HG02970 (cell line): ENCODE measurements at regions not wholly inside any gene's neighbourhood (a gene's known extent, or its start where the extent isn't known, plus 50 kb on each side); places are given as distances from the start of the nearest gene placed in this dataset.
"Not testable (repeated sequence)": the region's sequence is repeated elsewhere in the genome, so short reads cannot be mapped to it uniquely, and the experiment has no call there.

Experiments
- ATAC-seq: cut with Tn5 transposase; IDR thresholded peaks from one replicate; pipeline ENCODE4 v1.9.1; 2021; ENCODE audit warnings: mild to moderate bottlenecking, moderate library complexity, moderate number of reproducible peaks; ENCODE audit not compliant: unreplicated experiment, low FRiP score

DNA sequence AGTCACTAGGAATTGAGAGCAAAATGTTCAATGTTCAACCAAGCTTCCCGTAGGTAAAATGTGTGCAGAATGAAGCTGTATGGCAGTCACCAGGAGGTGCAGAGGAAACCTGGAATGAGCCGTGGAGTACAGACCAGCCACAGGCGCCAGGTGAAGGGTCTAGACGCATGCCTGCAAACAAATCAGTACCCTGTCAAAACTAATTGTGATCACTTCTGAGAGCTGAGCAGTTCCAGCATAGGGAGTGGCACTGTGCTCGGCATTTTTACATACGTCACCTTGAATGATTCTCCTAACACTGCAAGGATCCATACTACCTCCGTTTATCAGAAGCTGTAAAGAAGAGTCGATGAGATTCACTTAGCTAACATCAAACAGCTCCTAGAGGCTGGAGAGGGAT is 346.1 kb upstream of the ID2 start:
- no peak for ATAC-seq

DNA sequence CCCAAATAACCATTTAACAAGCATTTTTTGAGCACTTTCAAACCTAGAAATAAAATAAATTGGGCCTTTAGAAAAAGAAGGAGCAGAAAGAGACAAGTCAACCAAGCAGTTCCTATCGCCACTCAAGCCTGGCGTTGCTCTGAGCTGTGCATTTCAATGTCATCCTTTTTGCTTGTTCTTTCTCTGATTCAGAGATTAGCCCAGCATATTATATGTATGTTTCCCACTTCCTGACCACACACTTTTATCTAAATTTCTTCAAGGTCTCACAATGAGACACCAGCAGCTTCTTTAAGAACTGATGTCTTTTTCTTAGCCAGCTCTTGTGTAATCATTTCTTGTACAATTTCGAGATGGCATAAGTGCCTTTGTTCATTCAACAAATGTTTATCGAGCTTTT is 344.5 kb upstream of the ID2 start:
- no peak for ATAC-seq

GRCh38 chr2:8342407-8342806 is 339.4 kb upstream of the ID2 start:
- ATAC-seq: no peak

- ATAC-seq: no peak
Observed at GRCh38 chr2:8343031-8343430, 338.8 kb upstream of the ID2 start.

GRCh38 chr2:8344144-8345097 is 337.4 kb upstream of the ID2 start:
- ATAC-seq: no peak

DNA sequence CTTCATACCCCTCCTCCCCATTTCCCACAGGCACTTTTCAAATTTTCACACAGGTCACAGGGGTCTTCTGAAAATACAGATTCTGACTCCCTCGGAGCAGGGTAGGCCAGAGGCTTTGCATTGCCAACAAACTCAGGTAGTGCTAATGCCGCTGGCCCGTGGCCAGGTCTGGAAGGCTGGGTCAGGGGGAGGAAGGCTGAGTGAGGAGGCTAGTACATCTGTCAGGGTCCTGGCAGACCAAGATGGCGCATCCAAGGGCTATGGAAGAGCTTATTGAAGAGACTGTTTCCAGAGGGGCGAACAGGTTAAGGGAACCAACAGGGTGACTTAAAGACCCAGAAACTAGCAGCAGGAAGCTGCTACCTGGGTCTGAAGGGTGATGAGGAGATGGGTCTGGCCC is 336.7 kb upstream of the ID2 start:
- no peak for ATAC-seq

DNA sequence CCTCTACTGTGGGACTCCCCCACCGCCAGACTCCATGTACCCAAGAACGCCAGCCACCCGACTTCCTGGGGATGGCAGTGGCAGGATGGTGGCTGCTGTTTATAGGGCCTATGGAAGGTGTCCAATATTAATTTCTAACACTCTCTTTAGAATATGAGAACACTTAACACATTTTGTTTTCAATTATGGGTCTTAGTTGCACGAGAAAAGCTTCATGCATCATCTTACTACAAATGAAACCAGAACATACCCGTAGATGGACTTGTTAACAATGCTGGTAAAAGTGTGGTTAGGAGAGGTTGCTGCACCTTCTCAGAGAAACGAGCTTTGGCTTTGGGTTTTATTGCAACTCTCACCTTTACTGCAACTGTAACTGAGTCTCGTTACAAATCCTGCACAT is 335.6 kb upstream of the ID2 start:
- ATAC-seq: no peak

- no peak for ATAC-seq
Observed at GRCh38 chr2:8346706-8347430, 335.0 kb upstream of the ID2 start.

DNA sequence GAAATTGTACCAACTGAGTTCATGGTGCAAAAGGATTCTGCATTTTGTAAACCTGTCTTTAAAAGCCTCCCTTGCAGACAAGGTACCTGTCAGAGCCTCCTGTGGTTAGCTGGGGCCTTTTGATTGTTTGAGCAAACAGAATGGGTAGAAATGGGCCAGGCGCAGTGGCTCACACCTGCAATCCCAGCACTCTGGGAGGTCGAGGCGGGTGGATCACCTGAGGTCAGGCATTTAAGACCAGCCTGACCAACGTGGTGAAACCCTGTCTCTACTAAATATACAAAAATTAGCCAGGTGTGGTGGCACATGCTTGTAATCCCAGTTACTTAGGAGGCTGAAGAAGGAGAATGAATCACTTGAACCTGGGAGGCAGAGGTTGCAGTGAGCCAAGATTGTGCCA is 332.9 kb upstream of the ID2 start:
- ATAC-seq: not testable (repeated sequence)

DNA sequence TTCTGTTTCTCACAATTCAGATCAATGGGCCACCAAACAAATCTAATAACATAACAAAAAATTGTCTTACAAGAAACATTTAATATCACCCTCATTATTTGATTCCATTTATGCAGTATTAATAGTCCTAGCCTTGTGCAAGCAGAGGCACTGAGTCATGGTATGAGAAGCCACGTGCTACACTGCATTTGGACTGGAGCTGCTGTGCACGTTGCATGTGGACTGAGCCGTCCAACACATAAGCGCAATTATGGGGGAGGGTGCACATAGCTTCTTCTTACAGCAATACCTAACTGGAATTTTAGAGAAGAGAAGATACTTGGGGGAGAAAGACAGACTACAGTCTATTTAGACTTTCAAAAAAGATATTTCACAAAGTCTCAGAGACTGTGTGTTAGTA is 329.6 kb upstream of the ID2 start:
- no peak for ATAC-seq

- ATAC-seq: no peak
Observed at GRCh38 chr2:8352989-8353388, 328.9 kb upstream of the ID2 start.

DNA sequence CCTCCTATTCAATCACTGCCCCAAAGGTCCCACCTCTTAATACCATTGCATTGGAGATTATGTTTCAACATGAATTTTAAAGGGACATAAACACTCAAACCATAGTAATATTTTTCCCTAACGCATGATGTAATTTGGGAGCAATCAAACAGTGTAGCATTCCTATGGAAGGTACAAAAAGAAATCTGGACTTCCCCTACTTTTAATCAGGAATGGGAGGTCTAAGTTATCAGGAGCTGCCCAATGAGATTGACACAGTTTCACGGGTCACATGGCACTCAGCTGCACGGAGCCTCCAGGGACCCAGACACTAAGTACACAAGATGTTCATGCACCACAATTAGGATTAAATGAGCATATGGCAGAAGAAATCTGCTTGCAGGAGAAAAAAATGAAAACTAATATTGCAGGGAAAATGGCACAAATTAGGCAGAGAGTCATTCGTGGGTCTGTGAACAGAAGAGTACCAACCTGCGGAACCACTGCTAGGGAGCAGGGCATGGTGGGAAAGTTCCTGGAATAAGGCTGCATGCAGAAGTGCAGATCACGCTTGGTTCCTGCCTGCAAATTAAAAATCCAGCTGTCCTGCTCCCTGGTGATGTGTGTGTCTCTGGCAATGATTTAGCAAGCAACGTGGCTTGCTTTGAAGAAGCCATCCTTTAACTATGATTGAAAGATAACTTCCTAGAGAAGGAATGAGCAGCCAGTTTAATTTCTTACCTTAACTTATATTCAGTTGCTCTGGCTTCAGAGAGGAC is 326.6 kb upstream of the ID2 start:
- no peak for ATAC-seq

DNA sequence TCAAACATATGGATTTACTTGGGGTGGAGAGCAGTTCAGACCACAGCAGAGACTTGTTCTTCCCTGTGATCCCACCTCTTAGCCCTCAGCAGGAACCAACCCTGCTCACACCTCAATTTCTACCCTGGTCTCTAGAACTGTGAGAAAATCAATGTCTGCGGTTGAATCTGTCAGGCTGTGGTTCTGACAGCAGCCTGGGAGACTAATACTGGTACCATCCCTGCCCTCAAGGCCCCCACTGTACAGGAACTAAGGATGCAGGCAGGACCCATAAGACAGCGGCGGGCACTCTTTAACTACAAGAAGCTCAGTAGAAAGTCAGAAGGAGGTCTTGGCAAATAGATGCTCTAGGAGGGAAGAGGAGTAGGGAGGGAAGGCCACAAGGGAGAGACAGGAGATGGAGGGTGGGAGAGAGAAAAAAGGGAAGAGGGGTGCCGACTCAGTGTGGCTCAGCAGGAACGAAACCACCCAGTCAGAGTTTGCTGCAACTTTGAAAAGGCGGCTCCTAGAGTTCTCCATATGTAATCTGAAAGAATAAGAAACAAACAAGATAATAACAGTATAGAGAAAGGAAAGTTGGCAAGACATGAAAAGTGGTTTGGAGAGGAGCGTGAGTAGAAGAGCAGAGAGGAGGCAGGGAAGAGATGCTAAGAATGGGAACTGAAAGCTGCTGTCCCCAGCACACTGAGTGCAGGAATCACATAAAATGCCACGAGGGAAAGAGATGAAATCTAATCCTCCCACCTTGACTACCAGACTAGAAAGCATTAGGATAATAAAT is 323.9 kb upstream of the ID2 start:
- ATAC-seq: no peak

- ATAC-seq: no peak
Observed at GRCh38 chr2:8361930-8362329, 319.9 kb upstream of the ID2 start.

DNA sequence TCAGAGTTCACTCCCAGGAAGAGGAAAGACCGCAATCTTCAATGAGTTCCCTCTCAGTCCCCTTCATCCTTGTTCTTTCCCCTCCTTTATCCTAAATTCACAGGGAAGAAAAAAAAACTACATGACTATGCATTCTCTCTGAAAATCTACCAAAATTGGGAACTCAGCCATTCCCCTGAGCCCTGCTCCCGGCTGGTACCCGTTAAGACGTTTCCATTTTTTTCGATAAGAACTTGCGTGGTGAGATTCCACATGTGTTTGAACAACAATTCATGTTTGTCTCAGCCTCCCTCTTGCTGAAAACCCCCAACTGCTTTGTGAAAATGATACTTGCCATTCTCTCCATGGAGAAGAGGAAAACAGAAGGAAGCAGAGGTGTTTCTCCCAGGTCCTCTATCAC is 318.7 kb upstream of the ID2 start:
- ATAC-seq: no peak

GRCh38 chr2:8364668-8365067 is 317.2 kb upstream of the ID2 start:
- ATAC-seq: no peak

- ATAC-seq: no peak
Observed at GRCh38 chr2:8365331-8365910, 316.4 kb upstream of the ID2 start.

DNA sequence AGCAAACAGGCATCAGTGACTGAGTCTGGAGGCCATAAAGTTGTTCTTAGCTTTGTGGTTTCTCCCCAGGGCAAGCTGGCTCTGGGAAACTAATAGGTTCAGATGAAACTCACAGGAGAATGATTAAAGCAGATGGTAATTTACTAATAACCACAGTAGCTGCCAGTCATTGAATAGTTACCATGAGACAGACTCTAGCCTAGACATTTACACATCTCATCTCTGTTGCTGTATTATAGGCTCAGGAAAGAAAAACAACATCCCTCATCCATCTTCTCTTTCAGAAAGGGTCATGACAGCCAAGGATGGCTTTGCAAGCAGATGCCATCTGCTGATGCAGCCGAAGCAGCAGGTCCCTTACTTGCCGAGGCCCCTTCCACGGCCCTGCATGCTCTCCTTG is 314.0 kb upstream of the ID2 start:
- no peak for ATAC-seq

- ATAC-seq: no peak
Observed at GRCh38 chr2:8368463-8368862, 313.4 kb upstream of the ID2 start.

GRCh38 chr2:8369522-8369921 is 312.3 kb upstream of the ID2 start:
- no peak for ATAC-seq
